ENCODE measurements at regions not wholly inside any gene's neighbourhood (a gene's known extent, or its start where the extent isn't known, plus 50 kb on each side); places are given as distances from the start of the nearest gene placed in this dataset.

DNA sequence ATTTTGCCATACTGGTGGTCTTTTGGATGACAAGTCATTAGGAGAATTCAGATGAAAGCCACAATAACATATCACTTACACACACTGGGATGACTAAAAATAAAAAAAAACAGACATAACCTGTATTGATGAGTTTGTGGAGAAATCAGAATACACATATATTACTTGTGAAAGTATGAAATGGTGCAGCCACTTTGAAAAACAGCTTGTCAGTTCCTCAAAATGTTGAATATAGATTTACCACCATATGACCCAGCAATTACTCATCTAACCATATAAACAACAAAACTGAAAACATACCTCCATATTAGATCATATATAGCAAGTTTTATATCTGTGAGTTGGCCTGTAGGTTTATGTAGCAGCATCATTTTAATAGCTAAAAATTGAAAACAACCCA lies 608.7 kb downstream of the TLL1 start:
- H3K4me3 ChIP-seq (ENCODE audit: low read depth, low read length), result no peak overlapping the region
- H3K4me1 ChIP-seq, result peaks cover 20% of the 10 kb centered on the region
- intact Hi-C loops (cut with micrococcal nuclease; ENCODE audit: unreplicated experiment), result loop anchor here (1.0 kb wide), 2 partner anchors 13 to 26 kb away; no protein-coding TSS in a partner anchor
- H3K27ac Mint-ChIP-seq (ENCODE audit: unreplicated experiment), result no peak overlapping the region
- ChIA-PET POLR2A (no interaction called here), CTCF (no interaction called here)
- no peaks in the 10 kb centered on the region for H3K36me3 ChIP-seq (ENCODE audit: control insufficient read depth, insufficient read depth, low read length)
- H3K4me3 Mint-ChIP-seq (ENCODE audit: unreplicated experiment), result no peak overlapping the region
- no TSS peak for BruUV-seq (replicated peaks)
- no peaks in the 10 kb centered on the region for H3K27me3 ChIP-seq (replicated peaks; ENCODE audit: control insufficient read depth, insufficient read depth, low read length)
- H3K4me1 Mint-ChIP-seq (ENCODE audit: low read depth, unreplicated experiment), result peaks cover 27% of the 10 kb centered on the region
- H3K9me3 ChIP-seq, result no peaks in the 10 kb centered on the region
- peaks cover 9% of the 10 kb centered on the region for H3K9me3 Mint-ChIP-seq (ENCODE audit: unreplicated experiment)
- no peak for DNase-seq
- no peaks in the 10 kb centered on the region for H3K27me3 Mint-ChIP-seq (ENCODE audit: insufficient read depth, unreplicated experiment)
- H3K36me3 Mint-ChIP-seq (ENCODE audit: insufficient read depth, unreplicated experiment), result no peaks in the 10 kb centered on the region
- TF ChIP-seq, protein P1, sequence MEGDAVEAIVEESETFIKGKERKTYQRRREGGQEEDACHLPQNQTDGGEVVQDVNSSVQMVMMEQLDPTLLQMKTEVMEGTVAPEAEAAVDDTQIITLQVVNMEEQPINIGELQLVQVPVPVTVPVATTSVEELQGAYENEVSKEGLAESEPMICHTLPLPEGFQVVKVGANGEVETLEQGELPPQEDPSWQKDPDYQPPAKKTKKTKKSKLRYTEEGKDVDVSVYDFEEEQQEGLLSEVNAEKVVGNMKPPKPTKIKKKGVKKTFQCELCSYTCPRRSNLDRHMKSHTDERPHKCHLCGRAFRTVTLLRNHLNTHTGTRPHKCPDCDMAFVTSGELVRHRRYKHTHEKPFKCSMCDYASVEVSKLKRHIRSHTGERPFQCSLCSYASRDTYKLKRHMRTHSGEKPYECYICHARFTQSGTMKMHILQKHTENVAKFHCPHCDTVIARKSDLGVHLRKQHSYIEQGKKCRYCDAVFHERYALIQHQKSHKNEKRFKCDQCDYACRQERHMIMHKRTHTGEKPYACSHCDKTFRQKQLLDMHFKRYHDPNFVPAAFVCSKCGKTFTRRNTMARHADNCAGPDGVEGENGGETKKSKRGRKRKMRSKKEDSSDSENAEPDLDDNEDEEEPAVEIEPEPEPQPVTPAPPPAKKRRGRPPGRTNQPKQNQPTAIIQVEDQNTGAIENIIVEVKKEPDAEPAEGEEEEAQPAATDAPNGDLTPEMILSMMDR (IDR thresholded peaks at IDR 0.05; ENCODE audit: insufficient read depth in 1 of 2, low read depth in 1 of 2, low read length in 1 of 2, severe bottlenecking in 1 of 2, unreplicated experiment in 1 of 2), result no peak

DNA sequence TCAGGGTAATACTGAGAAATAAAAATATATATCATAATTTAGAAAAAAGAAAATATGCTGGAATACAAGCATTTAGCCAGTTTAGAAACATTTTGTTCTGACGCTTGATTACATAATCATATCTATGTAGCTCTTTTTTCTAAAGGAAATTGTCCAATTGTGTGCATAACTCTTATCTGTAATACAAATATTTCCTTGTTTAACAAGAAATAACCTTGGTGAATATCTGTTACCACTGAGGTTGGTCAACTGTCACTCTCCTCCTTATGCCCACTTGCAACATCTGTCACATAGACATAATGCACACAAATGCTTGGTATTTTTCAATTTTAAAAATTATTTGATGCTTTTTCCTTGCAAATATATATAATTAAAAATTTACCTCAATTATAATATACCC lies 609.7 kb downstream of the TLL1 start:
- DNase-seq, result peak in 1 of 2 experiments; percentile 16

GRCh38 chr4:166491635-166492034 lies 618.6 kb downstream of the TLL1 start:
- POLR2A ChIA-PET, result no interaction called here
- no peaks in the 10 kb centered on the region for H3K36me3 ChIP-seq (ENCODE audit: control insufficient read depth, insufficient read depth, low read length)
- H3K27me3 ChIP-seq (replicated peaks; ENCODE audit: control insufficient read depth, insufficient read depth, low read length), result no peaks in the 10 kb centered on the region
- H3K27ac Mint-ChIP-seq (ENCODE audit: unreplicated experiment), result no peak overlapping the region
- CTCF ChIA-PET, result no interaction called here
- H3K4me3 ChIP-seq (ENCODE audit: low read depth, low read length), result no peak overlapping the region
- H3K9me3 Mint-ChIP-seq (ENCODE audit: unreplicated experiment), result peaks cover 9% of the 10 kb centered on the region
- H3K4me3 Mint-ChIP-seq (ENCODE audit: unreplicated experiment), result no peak overlapping the region
- H3K36me3 Mint-ChIP-seq (ENCODE audit: insufficient read depth, unreplicated experiment), result no peaks in the 10 kb centered on the region
- no TSS peak for BruUV-seq (replicated peaks)
- H3K27me3 Mint-ChIP-seq (ENCODE audit: insufficient read depth, unreplicated experiment), result no peaks in the 10 kb centered on the region
- TF ChIP-seq, protein P1 (IDR thresholded peaks at IDR 0.05; ENCODE audit: insufficient read depth in 1 of 2, low read depth in 1 of 2, low read length in 1 of 2, severe bottlenecking in 1 of 2, unreplicated experiment in 1 of 2), result no peak
- no peak for DNase-seq
- peaks cover 37% of the 10 kb centered on the region for H3K4me1 ChIP-seq
- intact Hi-C loops (cut with micrococcal nuclease; ENCODE audit: unreplicated experiment), result loop anchor here (5.0 kb wide), 1 partner anchor 164 kb away; no protein-coding TSS in a partner anchor
- H3K9me3 ChIP-seq, result no peaks in the 10 kb centered on the region
- peaks cover 21% of the 10 kb centered on the region for H3K4me1 Mint-ChIP-seq (ENCODE audit: low read depth, unreplicated experiment)

More for the DNA sequence above, 609.7 kb downstream of the TLL1 start:
- peaks cover 7% of the 10 kb centered on the region for H3K9me3 Mint-ChIP-seq (ENCODE audit: unreplicated experiment)
- TF ChIP-seq, protein P1 (IDR thresholded peaks at IDR 0.05; ENCODE audit: insufficient read depth in 1 of 2, low read depth in 1 of 2, low read length in 1 of 2, severe bottlenecking in 1 of 2, unreplicated experiment in 1 of 2), result no peak
- H3K4me1 Mint-ChIP-seq (ENCODE audit: low read depth, unreplicated experiment), result peaks cover 17% of the 10 kb centered on the region
- no peaks in the 10 kb centered on the region for H3K27me3 ChIP-seq (replicated peaks; ENCODE audit: control insufficient read depth, insufficient read depth, low read length)
- intact Hi-C loops (cut with micrococcal nuclease; ENCODE audit: unreplicated experiment), result loop anchor here (1.0 kb wide), 2 partner anchors 12 to 25 kb away; no protein-coding TSS in a partner anchor
- H3K27me3 Mint-ChIP-seq (ENCODE audit: insufficient read depth, unreplicated experiment), result no peaks in the 10 kb centered on the region
- no peak overlapping the region for H3K27ac Mint-ChIP-seq (ENCODE audit: unreplicated experiment)
- peaks cover 27% of the 10 kb centered on the region for H3K4me1 ChIP-seq
- H3K4me3 ChIP-seq (ENCODE audit: low read depth, low read length), result no peak overlapping the region
- CTCF ChIA-PET, result interaction anchor here (0.6 kb wide), 1 partner anchor 15 kb away, joined by 4 read pairs; no protein-coding TSS in a partner anchor
- POLR2A ChIA-PET, result no interaction called here
- H3K4me3 Mint-ChIP-seq (ENCODE audit: unreplicated experiment), result no peak overlapping the region
- no peaks in the 10 kb centered on the region for H3K36me3 ChIP-seq (ENCODE audit: control insufficient read depth, insufficient read depth, low read length)
- no peaks in the 10 kb centered on the region for H3K36me3 Mint-ChIP-seq (ENCODE audit: insufficient read depth, unreplicated experiment)
- no peaks in the 10 kb centered on the region for H3K9me3 ChIP-seq
- no TSS peak for BruUV-seq (replicated peaks)
